HepG2 (cell line): ENCODE measurements at regions not wholly inside any gene's neighbourhood (a gene's known extent, or its start where the extent isn't known, plus 50 kb on each side); places are given as distances from the start of the nearest gene placed in this dataset.

Experiments used
- BCL6 ChIP-seq: IDR thresholded peaks from 2 replicates; pipeline ENCODE4 v1.6.1; 2016; ENCODE audit warnings: missing genetic modification reagents, missing compliant biosample characterization
- CHCHD3 ChIP-seq: sonication (generic); formaldehyde crosslinking; IDR thresholded peaks from 2 replicates; pipeline ENCODE4 v1.8.0; 2022; ENCODE audit warnings: mild to moderate bottlenecking, missing genetic modification reagents, moderate library complexity
- CHD4 ChIP-seq: fragments of 200-600 bp; sonication (generic); IDR thresholded peaks from 2 replicates; pipeline ENCODE4 v1.7.0; 2017; ENCODE audit warnings: mild to moderate bottlenecking, low read length, borderline replicate concordance
- KAT7 ChIP-seq: IDR thresholded peaks from 2 replicates; pipeline ENCODE4 v1.6.1; 2018; ENCODE audit warnings: borderline replicate concordance, missing compliant biosample characterization
- REPIN1 ChIP-seq: sonication (generic); formaldehyde crosslinking; IDR thresholded peaks from 2 replicates; pipeline ENCODE4 v1.8.0; 2022; ENCODE audit warnings: missing genetic modification reagents, low read depth, mild to moderate bottlenecking, borderline replicate concordance
- REXO4 ChIP-seq: sonication (generic); formaldehyde crosslinking; IDR thresholded peaks from 2 replicates; pipeline ENCODE4 v1.8.0; 2022; ENCODE audit warnings: missing genetic modification reagents, mild to moderate bottlenecking, borderline replicate concordance
- RFXAP ChIP-seq: sonication (generic); formaldehyde crosslinking; IDR thresholded peaks from 2 replicates; pipeline ENCODE4 v1.4.0; 2020; ENCODE audit warnings: missing genetic modification reagents, borderline replicate concordance
- RNF2 ChIP-seq: fragments of 450-650 bp; conservative IDR thresholded peaks from 2 replicates; pipeline ENCODE4 v1.6.1; 2016; ENCODE audit warnings: low read depth
- SRSF9 ChIP-seq: fragments of 200-400 bp; formaldehyde crosslinking; IDR thresholded peaks from 2 replicates; pipeline ENCODE4 v1.6.1; 2018; ENCODE audit warnings: borderline replicate concordance, mild to moderate bottlenecking, low read depth, low read length; ENCODE audit not compliant: insufficient read depth, poor library complexity, severe bottlenecking
- SUZ12 ChIP-seq: fragments of 150-350 bp; IDR thresholded peaks from 2 replicates; pipeline ENCODE4 v1.6.1; 2014; ENCODE audit warnings: low read depth, low read length
- ZNF225 ChIP-seq: sonication (generic); formaldehyde crosslinking; IDR thresholded peaks from 2 replicates; pipeline ENCODE4 v1.4.0; 2020; ENCODE audit warnings: mild to moderate bottlenecking, missing genetic modification reagents
- ZNF230 ChIP-seq: sonication (generic); formaldehyde crosslinking; IDR thresholded peaks from 2 replicates; pipeline ENCODE4 v1.4.0; 2020; ENCODE audit warnings: mild to moderate bottlenecking, missing genetic modification reagents
- ZNF331 ChIP-seq: sonication (generic); formaldehyde crosslinking; IDR thresholded peaks from 2 replicates; pipeline ENCODE4 v1.4.0; 2020; ENCODE audit warnings: missing genetic modification reagents
- ZNF547 ChIP-seq: sonication (generic); formaldehyde crosslinking; IDR thresholded peaks from 2 replicates; pipeline ENCODE4 v1.5.1; 2020; ENCODE audit warnings: mild to moderate bottlenecking, missing genetic modification reagents
- ZNF614 ChIP-seq: IDR thresholded peaks from 2 replicates; pipeline ENCODE4 v1.6.1; 2018; ENCODE audit warnings: missing biosample characterization, missing genetic modification reagents, inconsistent platforms, borderline replicate concordance
- ZNF780A ChIP-seq: sonication (generic); formaldehyde crosslinking; IDR thresholded peaks from 2 replicates; pipeline ENCODE4 v1.8.0; 2022; ENCODE audit warnings: mild to moderate bottlenecking, missing genetic modification reagents, moderate library complexity
- ZSCAN21 ChIP-seq: sonication (generic); formaldehyde crosslinking; IDR thresholded peaks from 2 replicates; pipeline ENCODE4 v1.8.0; 2022; ENCODE audit warnings: mild to moderate bottlenecking, missing genetic modification reagents, moderate library complexity, borderline replicate concordance
- ZSCAN22 ChIP-seq: sonication (generic); formaldehyde crosslinking; IDR thresholded peaks from 2 replicates; pipeline ENCODE4 v1.4.0; 2020; ENCODE audit warnings: mild to moderate bottlenecking, missing genetic modification reagents
- ZSCAN31 ChIP-seq: sonication (generic); formaldehyde crosslinking; IDR thresholded peaks from 2 replicates; pipeline ENCODE4 v1.5.0; 2020; ENCODE audit warnings: low read depth, mild to moderate bottlenecking, missing genetic modification reagents
- TF ChIP-seq, protein P1 (sequence below): sonication (generic); formaldehyde crosslinking; IDR thresholded peaks from 2 replicates; pipeline ENCODE4 v1.5.0; 2020; ENCODE audit warnings: mild to moderate bottlenecking, missing genetic modification reagents, moderate library complexity
- TF ChIP-seq, protein P2 (sequence below): sonication (generic); IDR thresholded peaks from 2 replicates; pipeline ENCODE4 v1.6.1; 2016; ENCODE audit warnings: low read depth, borderline replicate concordance
- TF ChIP-seq, protein P3 (sequence below): sonication (generic); formaldehyde crosslinking; IDR thresholded peaks from 2 replicates; pipeline ENCODE4 v1.4.0; 2020; ENCODE audit warnings: mild to moderate bottlenecking, missing genetic modification reagents
- TF ChIP-seq, protein P4 (sequence below): sonication (generic); formaldehyde crosslinking; IDR thresholded peaks from 2 replicates; pipeline ENCODE4 v1.5.0; 2020; ENCODE audit warnings: missing genetic modification reagents
- TF ChIP-seq, protein P5 (sequence below): sonication (generic); formaldehyde crosslinking; IDR thresholded peaks from 2 replicates; pipeline ENCODE4 v1.4.0; 2020; ENCODE audit warnings: missing genetic modification reagents

GRCh38 chr1:3963554-3963953 lies 63.5 kb upstream of the C1orf174 start (continued):
- TF ChIP-seq, protein P1, sequence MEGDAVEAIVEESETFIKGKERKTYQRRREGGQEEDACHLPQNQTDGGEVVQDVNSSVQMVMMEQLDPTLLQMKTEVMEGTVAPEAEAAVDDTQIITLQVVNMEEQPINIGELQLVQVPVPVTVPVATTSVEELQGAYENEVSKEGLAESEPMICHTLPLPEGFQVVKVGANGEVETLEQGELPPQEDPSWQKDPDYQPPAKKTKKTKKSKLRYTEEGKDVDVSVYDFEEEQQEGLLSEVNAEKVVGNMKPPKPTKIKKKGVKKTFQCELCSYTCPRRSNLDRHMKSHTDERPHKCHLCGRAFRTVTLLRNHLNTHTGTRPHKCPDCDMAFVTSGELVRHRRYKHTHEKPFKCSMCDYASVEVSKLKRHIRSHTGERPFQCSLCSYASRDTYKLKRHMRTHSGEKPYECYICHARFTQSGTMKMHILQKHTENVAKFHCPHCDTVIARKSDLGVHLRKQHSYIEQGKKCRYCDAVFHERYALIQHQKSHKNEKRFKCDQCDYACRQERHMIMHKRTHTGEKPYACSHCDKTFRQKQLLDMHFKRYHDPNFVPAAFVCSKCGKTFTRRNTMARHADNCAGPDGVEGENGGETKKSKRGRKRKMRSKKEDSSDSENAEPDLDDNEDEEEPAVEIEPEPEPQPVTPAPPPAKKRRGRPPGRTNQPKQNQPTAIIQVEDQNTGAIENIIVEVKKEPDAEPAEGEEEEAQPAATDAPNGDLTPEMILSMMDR (CRISPR knock-in tag): no peak
- TF ChIP-seq REXO4: no peak
- TF ChIP-seq SRSF9: no peak
- no peak for TF ChIP-seq ZNF230 (CRISPR knock-in tag)
- TF ChIP-seq, protein P2, sequence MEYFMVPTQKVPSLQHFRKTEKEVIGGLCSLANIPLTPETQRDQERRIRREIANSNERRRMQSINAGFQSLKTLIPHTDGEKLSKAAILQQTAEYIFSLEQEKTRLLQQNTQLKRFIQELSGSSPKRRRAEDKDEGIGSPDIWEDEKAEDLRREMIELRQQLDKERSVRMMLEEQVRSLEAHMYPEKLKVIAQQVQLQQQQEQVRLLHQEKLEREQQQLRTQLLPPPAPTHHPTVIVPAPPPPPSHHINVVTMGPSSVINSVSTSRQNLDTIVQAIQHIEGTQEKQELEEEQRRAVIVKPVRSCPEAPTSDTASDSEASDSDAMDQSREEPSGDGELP: no peak
- TF ChIP-seq, protein P3, sequence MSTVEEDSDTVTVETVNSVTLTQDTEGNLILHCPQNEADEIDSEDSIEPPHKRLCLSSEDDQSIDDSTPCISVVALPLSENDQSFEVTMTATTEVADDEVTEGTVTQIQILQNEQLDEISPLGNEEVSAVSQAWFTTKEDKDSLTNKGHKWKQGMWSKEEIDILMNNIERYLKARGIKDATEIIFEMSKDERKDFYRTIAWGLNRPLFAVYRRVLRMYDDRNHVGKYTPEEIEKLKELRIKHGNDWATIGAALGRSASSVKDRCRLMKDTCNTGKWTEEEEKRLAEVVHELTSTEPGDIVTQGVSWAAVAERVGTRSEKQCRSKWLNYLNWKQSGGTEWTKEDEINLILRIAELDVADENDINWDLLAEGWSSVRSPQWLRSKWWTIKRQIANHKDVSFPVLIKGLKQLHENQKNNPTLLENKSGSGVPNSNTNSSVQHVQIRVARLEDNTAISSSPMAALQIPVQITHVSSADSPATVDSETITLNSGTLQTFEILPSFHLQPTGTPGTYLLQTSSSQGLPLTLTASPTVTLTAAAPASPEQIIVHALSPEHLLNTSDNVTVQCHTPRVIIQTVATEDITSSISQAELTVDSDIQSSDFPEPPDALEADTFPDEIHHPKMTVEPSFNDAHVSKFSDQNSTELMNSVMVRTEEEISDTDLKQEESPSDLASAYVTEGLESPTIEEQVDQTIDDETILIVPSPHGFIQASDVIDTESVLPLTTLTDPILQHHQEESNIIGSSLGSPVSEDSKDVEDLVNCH (CRISPR knock-in tag): no peak
- no peak for TF ChIP-seq CHCHD3 (CRISPR knock-in tag)
- TF ChIP-seq, protein P4, sequence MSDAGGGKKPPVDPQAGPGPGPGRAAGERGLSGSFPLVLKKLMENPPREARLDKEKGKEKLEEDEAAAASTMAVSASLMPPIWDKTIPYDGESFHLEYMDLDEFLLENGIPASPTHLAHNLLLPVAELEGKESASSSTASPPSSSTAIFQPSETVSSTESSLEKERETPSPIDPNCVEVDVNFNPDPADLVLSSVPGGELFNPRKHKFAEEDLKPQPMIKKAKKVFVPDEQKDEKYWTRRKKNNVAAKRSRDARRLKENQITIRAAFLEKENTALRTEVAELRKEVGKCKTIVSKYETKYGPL (CRISPR knock-in tag): no peak
- TF ChIP-seq KAT7 (CRISPR knock-in tag): no peak
- 0 out of 2 replicates have a peak, but pooled peaks have one; percentile 50 for TF ChIP-seq ZNF331 (CRISPR knock-in tag)
- no peak for TF ChIP-seq ZNF614 (CRISPR knock-in tag)
- TF ChIP-seq BCL6: peak; percentile 55
- no peak for TF ChIP-seq ZNF225 (CRISPR knock-in tag)
- TF ChIP-seq RFXAP (CRISPR knock-in tag): no peak
- TF ChIP-seq RNF2: peak; percentile 66
- TF ChIP-seq ZSCAN22: no peak
- TF ChIP-seq SUZ12: no peak
- TF ChIP-seq, protein P5, sequence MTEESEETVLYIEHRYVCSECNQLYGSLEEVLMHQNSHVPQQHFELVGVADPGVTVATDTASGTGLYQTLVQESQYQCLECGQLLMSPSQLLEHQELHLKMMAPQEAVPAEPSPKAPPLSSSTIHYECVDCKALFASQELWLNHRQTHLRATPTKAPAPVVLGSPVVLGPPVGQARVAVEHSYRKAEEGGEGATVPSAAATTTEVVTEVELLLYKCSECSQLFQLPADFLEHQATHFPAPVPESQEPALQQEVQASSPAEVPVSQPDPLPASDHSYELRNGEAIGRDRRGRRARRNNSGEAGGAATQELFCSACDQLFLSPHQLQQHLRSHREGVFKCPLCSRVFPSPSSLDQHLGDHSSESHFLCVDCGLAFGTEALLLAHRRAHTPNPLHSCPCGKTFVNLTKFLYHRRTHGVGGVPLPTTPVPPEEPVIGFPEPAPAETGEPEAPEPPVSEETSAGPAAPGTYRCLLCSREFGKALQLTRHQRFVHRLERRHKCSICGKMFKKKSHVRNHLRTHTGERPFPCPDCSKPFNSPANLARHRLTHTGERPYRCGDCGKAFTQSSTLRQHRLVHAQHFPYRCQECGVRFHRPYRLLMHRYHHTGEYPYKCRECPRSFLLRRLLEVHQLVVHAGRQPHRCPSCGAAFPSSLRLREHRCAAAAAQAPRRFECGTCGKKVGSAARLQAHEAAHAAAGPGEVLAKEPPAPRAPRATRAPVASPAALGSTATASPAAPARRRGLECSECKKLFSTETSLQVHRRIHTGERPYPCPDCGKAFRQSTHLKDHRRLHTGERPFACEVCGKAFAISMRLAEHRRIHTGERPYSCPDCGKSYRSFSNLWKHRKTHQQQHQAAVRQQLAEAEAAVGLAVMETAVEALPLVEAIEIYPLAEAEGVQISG (CRISPR knock-in tag): 0 out of 2 replicates have a peak, but pooled peaks have one; percentile 30
- TF ChIP-seq ZNF547 (CRISPR knock-in tag): no peak
- no peak for TF ChIP-seq ZSCAN21
- TF ChIP-seq ZNF780A (CRISPR knock-in tag): no peak
- no peak for TF ChIP-seq REPIN1 (CRISPR knock-in tag)
- TF ChIP-seq ZSCAN31 (CRISPR knock-in tag): no peak
- TF ChIP-seq CHD4: no peak
